ENCODE measurements at regions not wholly inside any gene's neighbourhood (a gene's known extent, or its start where the extent isn't known, plus 50 kb on each side); places are given as distances from the start of the nearest gene placed in this dataset.

- TF ChIP-seq CTCF (IDR thresholded peaks at IDR 0.05; ENCODE audit: low read length) (no peak), EZH2 (IDR thresholded peaks at IDR 0.05; ENCODE audit: borderline replicate concordance, low read length) (no peak)
Observed at GRCh38 chr4:26005764-26006163, 91.7 kb downstream of the SMIM20 start.

All from OCI-LY1 (cell line).